ENCODE measurements at regions not wholly inside any gene's neighbourhood (a gene's known extent, or its start where the extent isn't known, plus 50 kb on each side); places are given as distances from the start of the nearest gene placed in this dataset.
"Not testable (repeated sequence)": the region's sequence is repeated elsewhere in the genome, so short reads cannot be mapped to it uniquely, and the experiment has no call there.

DNA sequence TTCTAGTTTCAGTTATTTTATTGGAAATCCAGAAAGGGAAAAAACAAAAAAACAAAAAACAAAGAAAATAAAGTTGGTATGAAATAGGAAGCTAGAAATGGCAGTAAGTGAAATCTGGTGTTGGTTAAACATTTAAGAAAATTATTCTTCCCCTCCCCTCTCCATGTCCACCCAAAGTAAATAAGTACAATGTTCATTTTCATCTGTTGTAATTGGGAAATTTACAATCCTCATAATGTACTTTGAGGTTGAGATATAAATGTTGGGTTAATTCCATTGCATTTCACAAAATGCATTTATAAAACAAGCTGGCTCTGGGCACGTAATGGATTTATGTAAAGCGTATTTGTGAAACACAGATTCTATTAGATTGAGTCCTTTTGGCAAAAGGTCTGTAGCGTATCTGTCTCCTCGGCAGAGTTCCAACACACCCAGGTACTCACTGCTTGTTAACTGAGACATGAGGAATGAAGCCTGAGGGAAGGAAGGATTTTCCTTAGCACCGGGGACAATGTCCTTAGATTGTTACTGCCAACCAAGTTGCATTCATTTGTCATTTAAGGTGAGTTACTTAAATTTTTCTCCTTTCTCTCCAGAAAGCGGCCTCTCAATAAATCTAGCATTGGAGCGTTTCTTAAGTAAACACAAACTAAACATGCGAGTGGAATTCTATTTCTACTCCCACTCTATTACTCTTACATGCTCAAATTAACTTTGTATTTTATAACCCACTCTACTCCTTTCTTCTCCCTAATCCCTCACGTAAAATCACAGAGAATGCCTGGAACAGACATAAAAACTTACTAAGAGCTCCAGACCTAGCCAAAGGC, 912.3 kb upstream of the WWC1 start:
- no peaks in the 10 kb centered on the region for H3K27me3 ChIP-seq (ENCODE audit: control insufficient read depth, insufficient read depth, low read length)
- Mint-ChIP-seq H3K36me3 (no peaks in the 10 kb centered on the region), H3K9me3 (peaks cover 3 to 24% (median 8%) of the 10 kb centered on the region in 7 donors), H3K4me3 (no peak overlapping the region), H3K27me3 (no peaks in the 10 kb centered on the region), H3K27ac (no peak overlapping the region), H3K4me1 (no peaks in the 10 kb centered on the region)
- H3K4me1 ChIP-seq (ENCODE audit: control insufficient read depth, insufficient read depth, low read length, poor library complexity, severe bottlenecking): no peaks in the 10 kb centered on the region
- ATAC-seq (ENCODE audit: low read depth in 2 of 2) (no peak), DNase-seq (no peak)
- H3K36me3 ChIP-seq (ENCODE audit: control insufficient read depth, insufficient read depth, low read length): no peaks in the 10 kb centered on the region
- H3K9me3 ChIP-seq (ENCODE audit: control insufficient read depth in 2 of 2, low read length in 2 of 2): peaks cover 0 to 6% of the 10 kb centered on the region in 2 experiments
- H3K4me3 ChIP-seq (ENCODE audit: low read depth, low read length): no peak overlapping the region
- H3K27ac ChIP-seq (ENCODE audit: insufficient read depth, low read length, poor library complexity, severe bottlenecking): no peak overlapping the region

DNA sequence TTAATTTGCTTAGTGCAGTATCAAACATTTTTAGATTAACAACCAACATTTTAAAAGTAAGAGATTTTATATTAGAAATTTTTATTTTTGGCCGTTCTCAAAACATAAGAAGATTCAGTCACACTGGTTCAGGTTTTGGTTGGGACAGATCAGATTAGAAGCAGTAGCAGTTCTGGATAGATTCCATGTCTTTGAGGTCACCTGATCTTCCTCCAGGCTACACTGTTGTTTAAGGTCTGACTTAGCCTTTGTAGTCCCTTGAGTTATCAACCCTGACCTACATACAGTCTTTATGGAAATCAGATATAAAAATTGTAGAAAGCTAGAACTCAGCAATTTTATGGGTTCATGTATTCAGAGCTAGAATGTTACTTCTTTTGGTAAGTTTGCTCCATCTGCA, 910.0 kb upstream of the WWC1 start:
- Mint-ChIP-seq H3K9me3 (peaks cover 2 to 18% (median 6%) of the 10 kb centered on the region in 7 donors), H3K27me3 (no peaks in the 10 kb centered on the region), H3K27ac (no peak overlapping the region), H3K4me3 (no peak overlapping the region), H3K4me1 (no peaks in the 10 kb centered on the region), H3K36me3 (no peaks in the 10 kb centered on the region)
- ATAC-seq (ENCODE audit: low read depth in 2 of 2) (no peak), DNase-seq (no peak)
- no peaks in the 10 kb centered on the region for H3K4me1 ChIP-seq (ENCODE audit: control insufficient read depth, insufficient read depth, low read length, poor library complexity, severe bottlenecking)
- no peak overlapping the region for H3K27ac ChIP-seq (ENCODE audit: insufficient read depth, low read length, poor library complexity, severe bottlenecking)
- H3K4me3 ChIP-seq (ENCODE audit: low read depth, low read length): no peak overlapping the region
- H3K36me3 ChIP-seq (ENCODE audit: control insufficient read depth, insufficient read depth, low read length): no peaks in the 10 kb centered on the region
- H3K27me3 ChIP-seq (ENCODE audit: control insufficient read depth, insufficient read depth, low read length): no peaks in the 10 kb centered on the region
- H3K9me3 ChIP-seq (ENCODE audit: control insufficient read depth in 2 of 2, low read length in 2 of 2): peaks cover 0 to 6% of the 10 kb centered on the region in 2 experiments

DNA sequence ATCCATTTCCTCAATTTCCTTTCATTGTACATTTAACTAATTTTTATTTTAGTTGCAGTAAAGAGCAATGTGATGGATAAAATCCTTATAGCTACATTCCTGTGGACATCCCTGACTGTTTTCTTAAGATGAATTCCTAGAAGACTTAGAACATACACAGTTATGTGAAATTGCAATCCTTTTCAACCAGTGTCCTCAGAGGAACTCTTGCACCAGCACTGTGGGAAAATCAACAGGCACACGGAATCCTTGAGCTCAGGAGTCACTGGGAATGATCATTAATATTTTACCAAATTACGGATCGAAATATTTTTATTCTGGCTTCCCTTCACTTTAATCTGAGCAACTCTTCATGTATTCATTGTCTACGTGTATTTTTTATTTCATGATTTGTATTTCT, 901.9 kb upstream of the WWC1 start:
- no peaks in the 10 kb centered on the region for H3K4me1 Mint-ChIP-seq

DNA sequence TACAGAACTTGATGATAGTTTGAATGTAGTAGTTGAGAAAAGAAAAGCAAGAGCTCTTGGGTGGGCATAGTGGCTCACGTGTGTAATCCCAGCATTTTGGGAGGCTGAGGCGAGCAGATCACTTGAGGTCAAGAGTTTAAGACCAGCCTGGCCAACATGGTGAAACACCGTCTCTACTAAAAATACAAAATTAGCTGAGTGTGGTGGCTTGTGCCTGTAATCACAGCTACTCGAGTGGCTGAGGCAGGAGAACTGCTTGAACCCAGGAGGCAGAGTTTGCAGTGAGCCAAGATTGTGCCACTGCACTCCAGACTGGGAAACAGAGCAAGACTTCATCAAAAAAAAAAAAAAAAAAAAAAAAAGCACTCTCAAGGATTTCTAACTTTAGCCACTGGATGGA, 900.2 kb upstream of the WWC1 start:
- DNase-seq; ATAC-seq (ENCODE audit: low read depth in 2 of 2); H3K36me3 ChIP-seq (ENCODE audit: control insufficient read depth, insufficient read depth, low read length); H3K27ac Mint-ChIP-seq; H3K4me1 Mint-ChIP-seq; H3K27ac ChIP-seq (ENCODE audit: insufficient read depth, low read length, poor library complexity, severe bottlenecking); H3K9me3 ChIP-seq (ENCODE audit: control insufficient read depth in 2 of 2, low read length in 2 of 2); H3K36me3 Mint-ChIP-seq; H3K4me3 Mint-ChIP-seq; H3K4me3 ChIP-seq (ENCODE audit: low read depth, low read length); H3K27me3 ChIP-seq (ENCODE audit: control insufficient read depth, insufficient read depth, low read length); H3K4me1 ChIP-seq (ENCODE audit: control insufficient read depth, insufficient read depth, low read length, poor library complexity, severe bottlenecking); H3K27me3 Mint-ChIP-seq: not testable (repeated sequence)
- peaks cover 6 to 45% (median 8%) of the 10 kb centered on the region in 7 donors for H3K9me3 Mint-ChIP-seq

More for the DNA sequence above, 901.9 kb upstream of the WWC1 start:
- no peak for DNase-seq
- Histone ChIP-seq H3K4me3 (ENCODE audit: low read depth, low read length) (no peak overlapping the region), H3K27me3 (ENCODE audit: control insufficient read depth, insufficient read depth, low read length) (no peaks in the 10 kb centered on the region), H3K4me1 (ENCODE audit: control insufficient read depth, insufficient read depth, low read length, poor library complexity, severe bottlenecking) (no peaks in the 10 kb centered on the region), H3K27ac (ENCODE audit: insufficient read depth, low read length, poor library complexity, severe bottlenecking) (no peak overlapping the region), H3K36me3 (ENCODE audit: control insufficient read depth, insufficient read depth, low read length) (no peaks in the 10 kb centered on the region), H3K9me3 (ENCODE audit: control insufficient read depth in 2 of 2, low read length in 2 of 2) (no peaks in the 10 kb centered on the region)
- no peaks in the 10 kb centered on the region for H3K36me3 Mint-ChIP-seq
- H3K27me3 Mint-ChIP-seq: no peaks in the 10 kb centered on the region
- H3K27ac Mint-ChIP-seq: no peak overlapping the region
- H3K4me3 Mint-ChIP-seq: no peak overlapping the region
- ATAC-seq (ENCODE audit: low read depth in 2 of 2): no peak
- peaks cover 4 to 43% (median 8%) of the 10 kb centered on the region in 7 donors for H3K9me3 Mint-ChIP-seq

DNA sequence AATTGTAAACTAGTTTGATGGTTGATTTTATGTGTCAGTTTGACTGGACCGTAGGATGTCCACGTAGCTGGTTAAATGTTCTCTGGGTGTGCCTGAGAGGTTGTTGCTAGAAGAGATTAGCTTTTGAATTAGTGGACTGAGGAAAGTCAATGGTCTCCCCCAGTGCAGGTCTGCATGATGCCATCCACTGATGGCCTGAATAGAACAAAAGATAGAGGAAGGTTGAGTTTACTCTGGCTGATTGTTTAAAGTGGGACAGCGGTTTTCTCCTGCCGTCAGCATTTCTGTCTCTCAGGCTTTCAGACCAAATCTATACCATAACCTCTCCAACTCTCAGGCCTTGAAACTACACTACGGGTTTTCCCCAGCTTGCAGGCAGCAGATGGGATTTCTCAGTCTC, 899.2 kb upstream of the WWC1 start:
- no peaks in the 10 kb centered on the region for H3K4me1 ChIP-seq (ENCODE audit: control insufficient read depth, insufficient read depth, low read length, poor library complexity, severe bottlenecking)

DNA sequence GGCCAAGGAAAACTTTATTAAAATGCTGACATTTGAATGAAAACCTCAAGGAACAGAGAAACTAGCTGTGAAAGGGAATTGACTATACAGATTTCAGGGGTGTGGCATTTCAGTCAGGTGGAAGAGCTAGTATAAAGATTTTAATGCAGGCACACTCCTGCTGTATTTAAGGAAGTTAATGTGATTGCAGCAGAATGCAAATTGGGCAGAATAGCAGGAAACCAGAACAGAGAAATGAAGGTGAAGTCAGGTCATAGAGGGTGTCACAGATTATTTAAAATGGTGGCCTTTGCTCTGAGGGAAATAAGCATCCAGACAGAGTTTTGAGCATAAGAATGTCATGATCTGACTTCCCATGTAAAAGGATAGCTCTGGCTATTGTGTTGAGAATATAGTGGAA, 898.1 kb upstream of the WWC1 start:
- ATAC-seq (ENCODE audit: low read depth in 2 of 2) (no peak), DNase-seq (no peak)
- Histone ChIP-seq H3K27me3 (ENCODE audit: control insufficient read depth, insufficient read depth, low read length) (no peaks in the 10 kb centered on the region), H3K4me3 (ENCODE audit: low read depth, low read length) (no peak overlapping the region), H3K4me1 (ENCODE audit: control insufficient read depth, insufficient read depth, low read length, poor library complexity, severe bottlenecking) (no peaks in the 10 kb centered on the region), H3K36me3 (ENCODE audit: control insufficient read depth, insufficient read depth, low read length) (no peaks in the 10 kb centered on the region), H3K9me3 (ENCODE audit: control insufficient read depth in 2 of 2, low read length in 2 of 2) (no peaks in the 10 kb centered on the region), H3K27ac (ENCODE audit: insufficient read depth, low read length, poor library complexity, severe bottlenecking) (no peak overlapping the region)
- no peaks in the 10 kb centered on the region for H3K27me3 Mint-ChIP-seq
- no peak overlapping the region for H3K27ac Mint-ChIP-seq
- H3K4me3 Mint-ChIP-seq: no peak overlapping the region
- no peaks in the 10 kb centered on the region for H3K4me1 Mint-ChIP-seq
- no peaks in the 10 kb centered on the region for H3K36me3 Mint-ChIP-seq
- peaks cover 3 to 37% (median 9%) of the 10 kb centered on the region in 7 donors for H3K9me3 Mint-ChIP-seq

More for the DNA sequence above, 899.2 kb upstream of the WWC1 start:
- H3K4me1 Mint-ChIP-seq: no peaks in the 10 kb centered on the region
- Histone ChIP-seq H3K4me3 (ENCODE audit: low read depth, low read length) (no peak overlapping the region), H3K9me3 (ENCODE audit: control insufficient read depth in 2 of 2, low read length in 2 of 2) (no peaks in the 10 kb centered on the region), H3K27me3 (ENCODE audit: control insufficient read depth, insufficient read depth, low read length) (no peaks in the 10 kb centered on the region), H3K36me3 (ENCODE audit: control insufficient read depth, insufficient read depth, low read length) (no peaks in the 10 kb centered on the region), H3K27ac (ENCODE audit: insufficient read depth, low read length, poor library complexity, severe bottlenecking) (no peak overlapping the region)
- ATAC-seq (ENCODE audit: low read depth in 2 of 2) (no peak), DNase-seq (no peak)
- H3K27ac Mint-ChIP-seq: no peak overlapping the region
- peaks cover 6 to 45% (median 12%) of the 10 kb centered on the region in 7 donors for H3K9me3 Mint-ChIP-seq
- H3K4me3 Mint-ChIP-seq: no peak overlapping the region
- H3K36me3 Mint-ChIP-seq: no peaks in the 10 kb centered on the region
- H3K27me3 Mint-ChIP-seq: no peaks in the 10 kb centered on the region

DNA sequence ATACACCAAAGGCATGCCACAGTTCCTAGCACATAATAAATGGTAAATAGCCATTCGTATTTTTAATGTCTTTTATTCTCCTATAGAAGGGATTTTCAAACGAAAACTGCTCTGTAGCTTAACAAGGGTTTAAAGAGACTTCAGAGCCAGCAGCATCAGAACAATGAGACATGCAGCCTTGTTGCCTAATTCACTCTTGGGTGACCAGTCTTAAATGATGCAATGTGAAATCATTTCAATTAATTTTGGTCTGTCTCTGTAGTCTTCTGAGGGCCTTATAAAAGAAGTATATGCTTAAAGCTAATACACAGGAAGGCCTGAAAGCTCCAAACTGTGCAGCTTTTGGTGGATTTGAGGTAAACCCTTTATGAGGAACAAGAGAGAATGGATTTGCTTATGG, 888.8 kb upstream of the WWC1 start:
- no peaks in the 10 kb centered on the region for H3K4me1 ChIP-seq (ENCODE audit: control insufficient read depth, insufficient read depth, low read length, poor library complexity, severe bottlenecking)
- Mint-ChIP-seq H3K4me1 (no peaks in the 10 kb centered on the region), H3K36me3 (no peaks in the 10 kb centered on the region), H3K27ac (no peak overlapping the region), H3K9me3 (peaks cover 0 to 29% (median 11%) of the 10 kb centered on the region in 7 donors), H3K4me3 (no peak overlapping the region), H3K27me3 (no peaks in the 10 kb centered on the region)
- DNase-seq (no peak), ATAC-seq (ENCODE audit: low read depth in 2 of 2) (no peak)
- no peak overlapping the region for H3K4me3 ChIP-seq (ENCODE audit: low read depth, low read length)
- no peak overlapping the region for H3K27ac ChIP-seq (ENCODE audit: insufficient read depth, low read length, poor library complexity, severe bottlenecking)
- no peaks in the 10 kb centered on the region for H3K27me3 ChIP-seq (ENCODE audit: control insufficient read depth, insufficient read depth, low read length)
- no peaks in the 10 kb centered on the region for H3K36me3 ChIP-seq (ENCODE audit: control insufficient read depth, insufficient read depth, low read length)
- H3K9me3 ChIP-seq (ENCODE audit: control insufficient read depth in 2 of 2, low read length in 2 of 2): peaks cover 0 to 11% of the 10 kb centered on the region in 2 experiments

DNA sequence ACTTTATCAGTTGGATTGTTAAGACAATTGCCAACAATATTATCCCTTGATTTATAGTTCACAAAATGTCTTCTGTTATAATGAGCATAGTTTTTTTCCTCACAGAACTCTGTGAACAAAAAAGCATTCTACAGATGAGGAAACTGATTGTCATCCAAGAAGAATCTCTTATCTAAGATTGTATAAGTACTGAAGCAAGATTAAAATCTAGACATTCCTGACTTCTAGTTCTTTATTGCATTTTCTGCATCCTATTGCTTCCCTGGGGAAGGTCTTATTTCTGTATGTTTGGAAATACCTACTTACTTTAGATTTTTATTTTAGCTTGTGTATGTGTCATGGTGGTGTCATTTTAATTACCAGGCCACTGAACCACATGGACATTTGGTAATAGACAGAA, 884.9 kb upstream of the WWC1 start:
- no peak for ATAC-seq (ENCODE audit: low read depth in 2 of 2)
- no peak overlapping the region for H3K4me3 Mint-ChIP-seq
- no peaks in the 10 kb centered on the region for H3K4me1 Mint-ChIP-seq
- H3K27me3 ChIP-seq (ENCODE audit: control insufficient read depth, insufficient read depth, low read length): no peaks in the 10 kb centered on the region
- no peaks in the 10 kb centered on the region for H3K9me3 ChIP-seq (ENCODE audit: control insufficient read depth in 2 of 2, low read length in 2 of 2)
- H3K9me3 Mint-ChIP-seq: peaks cover 0 to 12% (median 6%) of the 10 kb centered on the region in 7 donors
- H3K36me3 Mint-ChIP-seq: no peaks in the 10 kb centered on the region
- no peaks in the 10 kb centered on the region for H3K36me3 ChIP-seq (ENCODE audit: control insufficient read depth, insufficient read depth, low read length)
- H3K27ac Mint-ChIP-seq: no peak overlapping the region
- no peak overlapping the region for H3K4me3 ChIP-seq (ENCODE audit: low read depth, low read length)
- H3K4me1 ChIP-seq (ENCODE audit: control insufficient read depth, insufficient read depth, low read length, poor library complexity, severe bottlenecking): no peaks in the 10 kb centered on the region
- no peaks in the 10 kb centered on the region for H3K27me3 Mint-ChIP-seq
- DNase-seq: no peak
- no peak overlapping the region for H3K27ac ChIP-seq (ENCODE audit: insufficient read depth, low read length, poor library complexity, severe bottlenecking)
